Neural progenitor cell (in vitro differentiated cells): ENCODE measurements at regions not wholly inside any gene's neighbourhood (a gene's known extent, or its start where the extent isn't known, plus 50 kb on each side); places are given as distances from the start of the nearest gene placed in this dataset.

Source experiments
- DNase-seq: peaks from one replicate; pipeline ENCODE4 v3.0.0-alpha.2; 2016; ENCODE audit warnings: low spot score
- H2AFZ ChIP-seq: fragments of 200-600 bp; sonication (generic); replicated peaks from 2 replicates; pipeline ENCODE4 v1.6.1; 2016; ENCODE audit warnings: antibody characterized with exemption
- H3F3A ChIP-seq: fragments of 200-600 bp; sonication (generic); 2 replicates; pipeline ENCODE4 v1.6.1; 2016; ENCODE audit warnings: antibody characterized with exemption, low read depth
- H3K27ac ChIP-seq: fragments of 200-600 bp; sonication (generic); 2 replicates; pipeline ENCODE4 v1.5.1; 2016; ENCODE audit warnings: mild to moderate bottlenecking
- H3K27me3 ChIP-seq: fragments of 200-600 bp; sonication (generic); 2 replicates; pipeline ENCODE4 v1.6.1; 2016; ENCODE audit warnings: mild to moderate bottlenecking, moderate library complexity
- H3K36me3 ChIP-seq: fragments of 200-600 bp; sonication (generic); 2 replicates; pipeline ENCODE4 v1.5.1; 2016
- H3K4me1 ChIP-seq: fragments of 200-600 bp; sonication (generic); 2 replicates; pipeline ENCODE4 v1.6.1; 2016; ENCODE audit warnings: mixed run types
- H3K4me2 ChIP-seq: fragments of 200-600 bp; sonication (generic); 2 replicates; pipeline ENCODE4 v1.6.1; 2016
- H3K4me3 ChIP-seq: fragments of 200-600 bp; sonication (generic); 2 replicates; pipeline ENCODE4 v1.5.1; 2016
- H3K79me2 ChIP-seq: fragments of 200-600 bp; sonication (generic); 2 replicates; pipeline ENCODE4 v1.6.1; 2016; ENCODE audit warnings: low read depth
- H3K9ac ChIP-seq: fragments of 200-600 bp; sonication (generic); 2 replicates; pipeline ENCODE4 v1.6.1; 2016
- H3K9me3 ChIP-seq: fragments of 200-600 bp; sonication (generic); 2 replicates; pipeline ENCODE4 v1.5.1; 2016; ENCODE audit warnings: low read depth
- H4K20me1 ChIP-seq: fragments of 200-600 bp; sonication (generic); 2 replicates; pipeline ENCODE4 v1.6.1; 2016; ENCODE audit warnings: low read depth
- H3K27ac Mint-ChIP-seq: 3 replicates; pipeline ENCODE4 v1.8.0; 2021; ENCODE audit warnings: mixed read lengths
- H3K27me3 Mint-ChIP-seq: 2 replicates; pipeline ENCODE4 v1.8.0; 2022; ENCODE audit warnings: low read depth, mild to moderate bottlenecking, inconsistent platforms, moderate library complexity, mixed read lengths; ENCODE audit not compliant: insufficient read depth
- H3K36me3 Mint-ChIP-seq: 3 replicates; pipeline ENCODE4 v1.8.0; 2021; ENCODE audit warnings: mixed read lengths
- H3K4me1 Mint-ChIP-seq: 3 replicates; pipeline ENCODE4 v1.8.0; 2021; ENCODE audit warnings: mixed read lengths
- H3K4me3 Mint-ChIP-seq: 3 replicates; pipeline ENCODE4 v1.8.0; 2021; ENCODE audit warnings: mild to moderate bottlenecking, moderate library complexity, mixed read lengths
- H3K9me3 Mint-ChIP-seq: 3 replicates; pipeline ENCODE4 v1.8.0; 2020; ENCODE audit warnings: mixed read lengths
- EZH2 ChIP-seq: fragments of 200-600 bp; sonication (generic); IDR thresholded peaks from 2 replicates; pipeline ENCODE4 v1.6.1; 2017; ENCODE audit warnings: antibody characterized with exemption, mild to moderate bottlenecking, moderate library complexity
- EZH2phosphoT487 ChIP-seq: fragments of 200-600 bp; sonication (generic); IDR thresholded peaks from 2 replicates; pipeline ENCODE4 v1.6.1; 2017; ENCODE audit warnings: antibody characterized with exemption
- TF ChIP-seq, protein P1 (sequence below): fragments of 200-600 bp; sonication (generic); IDR thresholded peaks from 2 replicates; pipeline ENCODE4 v1.5.1; 2017; ENCODE audit warnings: antibody characterized with exemption, mild to moderate bottlenecking

GRCh38 chr5:167363065-167363464 lies 928.4 kb upstream of the WWC1 start:
- H3K9me3 ChIP-seq: no peaks in the 10 kb centered on the region
- H3K27me3 ChIP-seq: no peaks in the 10 kb centered on the region
- H4K20me1 ChIP-seq: no peaks in the 10 kb centered on the region
- H3K79me2 ChIP-seq: no peaks in the 10 kb centered on the region
- H2AFZ ChIP-seq: no peak overlapping the region
- Mint-ChIP-seq H3K4me3 (no peak overlapping the region), H3K4me1 (no peaks in the 10 kb centered on the region), H3K27ac (no peak overlapping the region), H3K27me3 (no peaks in the 10 kb centered on the region), H3K9me3 (peaks cover 3% of the 10 kb centered on the region), H3K36me3 (peaks cover 2% of the 10 kb centered on the region)
- no peak overlapping the region for H3K9ac ChIP-seq
- H3K4me2 ChIP-seq: no peak overlapping the region
- peaks cover 3% of the 10 kb centered on the region for H3F3A ChIP-seq
- H3K36me3 ChIP-seq: peaks cover 6% of the 10 kb centered on the region
- TF ChIP-seq, protein P1, sequence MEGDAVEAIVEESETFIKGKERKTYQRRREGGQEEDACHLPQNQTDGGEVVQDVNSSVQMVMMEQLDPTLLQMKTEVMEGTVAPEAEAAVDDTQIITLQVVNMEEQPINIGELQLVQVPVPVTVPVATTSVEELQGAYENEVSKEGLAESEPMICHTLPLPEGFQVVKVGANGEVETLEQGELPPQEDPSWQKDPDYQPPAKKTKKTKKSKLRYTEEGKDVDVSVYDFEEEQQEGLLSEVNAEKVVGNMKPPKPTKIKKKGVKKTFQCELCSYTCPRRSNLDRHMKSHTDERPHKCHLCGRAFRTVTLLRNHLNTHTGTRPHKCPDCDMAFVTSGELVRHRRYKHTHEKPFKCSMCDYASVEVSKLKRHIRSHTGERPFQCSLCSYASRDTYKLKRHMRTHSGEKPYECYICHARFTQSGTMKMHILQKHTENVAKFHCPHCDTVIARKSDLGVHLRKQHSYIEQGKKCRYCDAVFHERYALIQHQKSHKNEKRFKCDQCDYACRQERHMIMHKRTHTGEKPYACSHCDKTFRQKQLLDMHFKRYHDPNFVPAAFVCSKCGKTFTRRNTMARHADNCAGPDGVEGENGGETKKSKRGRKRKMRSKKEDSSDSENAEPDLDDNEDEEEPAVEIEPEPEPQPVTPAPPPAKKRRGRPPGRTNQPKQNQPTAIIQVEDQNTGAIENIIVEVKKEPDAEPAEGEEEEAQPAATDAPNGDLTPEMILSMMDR: no peak
- TF ChIP-seq EZH2phosphoT487 (no peak), EZH2 (no peak)
- H3K4me3 ChIP-seq: no peak overlapping the region
- DNase-seq: no peak
- no peak overlapping the region for H3K27ac ChIP-seq
- H3K4me1 ChIP-seq: peaks cover 8% of the 10 kb centered on the region

GRCh38 chr5:167375125-167375524 lies 916.3 kb upstream of the WWC1 start:
- H3F3A ChIP-seq: no peaks in the 10 kb centered on the region

DNA sequence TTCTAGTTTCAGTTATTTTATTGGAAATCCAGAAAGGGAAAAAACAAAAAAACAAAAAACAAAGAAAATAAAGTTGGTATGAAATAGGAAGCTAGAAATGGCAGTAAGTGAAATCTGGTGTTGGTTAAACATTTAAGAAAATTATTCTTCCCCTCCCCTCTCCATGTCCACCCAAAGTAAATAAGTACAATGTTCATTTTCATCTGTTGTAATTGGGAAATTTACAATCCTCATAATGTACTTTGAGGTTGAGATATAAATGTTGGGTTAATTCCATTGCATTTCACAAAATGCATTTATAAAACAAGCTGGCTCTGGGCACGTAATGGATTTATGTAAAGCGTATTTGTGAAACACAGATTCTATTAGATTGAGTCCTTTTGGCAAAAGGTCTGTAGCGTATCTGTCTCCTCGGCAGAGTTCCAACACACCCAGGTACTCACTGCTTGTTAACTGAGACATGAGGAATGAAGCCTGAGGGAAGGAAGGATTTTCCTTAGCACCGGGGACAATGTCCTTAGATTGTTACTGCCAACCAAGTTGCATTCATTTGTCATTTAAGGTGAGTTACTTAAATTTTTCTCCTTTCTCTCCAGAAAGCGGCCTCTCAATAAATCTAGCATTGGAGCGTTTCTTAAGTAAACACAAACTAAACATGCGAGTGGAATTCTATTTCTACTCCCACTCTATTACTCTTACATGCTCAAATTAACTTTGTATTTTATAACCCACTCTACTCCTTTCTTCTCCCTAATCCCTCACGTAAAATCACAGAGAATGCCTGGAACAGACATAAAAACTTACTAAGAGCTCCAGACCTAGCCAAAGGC lies 912.3 kb upstream of the WWC1 start:
- Histone ChIP-seq H3K9me3 (no peaks in the 10 kb centered on the region), H3K4me1 (no peaks in the 10 kb centered on the region), H3K79me2 (no peaks in the 10 kb centered on the region), H3K27me3 (no peaks in the 10 kb centered on the region), H4K20me1 (no peaks in the 10 kb centered on the region), H3F3A (no peaks in the 10 kb centered on the region), H2AFZ (no peak overlapping the region), H3K4me2 (no peak overlapping the region), H3K4me3 (no peak overlapping the region), H3K9ac (no peak overlapping the region), H3K27ac (no peak overlapping the region), H3K36me3 (no peaks in the 10 kb centered on the region)
- H3K36me3 Mint-ChIP-seq: peaks cover 2% of the 10 kb centered on the region
- no peaks in the 10 kb centered on the region for H3K27me3 Mint-ChIP-seq
- no peaks in the 10 kb centered on the region for H3K4me1 Mint-ChIP-seq
- H3K4me3 Mint-ChIP-seq: no peak overlapping the region
- no peaks in the 10 kb centered on the region for H3K9me3 Mint-ChIP-seq
- no peak for DNase-seq
- no peak for TF ChIP-seq EZH2
- TF ChIP-seq EZH2phosphoT487: no peak
- TF ChIP-seq, protein P1: no peak
- H3K27ac Mint-ChIP-seq: no peak overlapping the region

More at GRCh38 chr5:167375125-167375524, 916.3 kb upstream of the WWC1 start:
- Mint-ChIP-seq H3K4me3 (no peak overlapping the region), H3K36me3 (peaks cover 2% of the 10 kb centered on the region), H3K27ac (no peak overlapping the region), H3K4me1 (no peaks in the 10 kb centered on the region), H3K9me3 (no peaks in the 10 kb centered on the region), H3K27me3 (no peaks in the 10 kb centered on the region)
- Histone ChIP-seq H3K4me3 (no peak overlapping the region), H2AFZ (no peak overlapping the region), H3K4me2 (no peak overlapping the region), H3K79me2 (no peaks in the 10 kb centered on the region), H4K20me1 (no peaks in the 10 kb centered on the region), H3K9ac (no peak overlapping the region), H3K27me3 (no peaks in the 10 kb centered on the region), H3K27ac (no peak overlapping the region), H3K36me3 (no peaks in the 10 kb centered on the region), H3K4me1 (no peaks in the 10 kb centered on the region), H3K9me3 (no peaks in the 10 kb centered on the region)
- DNase-seq: no peak
- TF ChIP-seq EZH2: no peak
- TF ChIP-seq, protein P1: no peak
